ENCODE measurements at regions not wholly inside any gene's neighbourhood (a gene's known extent, or its start where the extent isn't known, plus 50 kb on each side); places are given as distances from the start of the nearest gene placed in this dataset.
"Not testable (repeated sequence)": the region's sequence is repeated elsewhere in the genome, so short reads cannot be mapped to it uniquely, and the experiment has no call there.

- H3K4me1 ChIP-seq (ENCODE audit: control insufficient read depth, insufficient read depth, low read length) = 0 out of 2 replicates have a peak, but pooled peaks cover 2% of the 10 kb centered on the region
- H3K9me3 ChIP-seq (ENCODE audit: control insufficient read depth, insufficient read depth, low read length) = no peaks in the 10 kb centered on the region
- no peak for DNase-seq (ENCODE audit: low read depth, low spot score)
- H3K27me3 ChIP-seq (ENCODE audit: control insufficient read depth, insufficient read depth, low read length) = no peaks in the 10 kb centered on the region
- no CpG with 5 or more reads among the region's 2 CpGs for WGBS (ENCODE audit: insufficient coverage, insufficient read length)
- no peaks in the 10 kb centered on the region for H3K36me3 ChIP-seq (ENCODE audit: control insufficient read depth, insufficient read depth, low read length)
- H3K27ac ChIP-seq (ENCODE audit: low read length) = no peak overlapping the region
- no peak overlapping the region for H3K4me3 ChIP-seq (ENCODE audit: low read length)
Measured at GRCh38 chr4:134085496-134085895, 116.1 kb downstream of the PABPC4L start.

GRCh38 chr4:134079085-134079484, 122.5 kb downstream of the PABPC4L start:
- not testable (repeated sequence) for H3K4me3 ChIP-seq (ENCODE audit: low read length); H3K36me3 ChIP-seq (ENCODE audit: control insufficient read depth, insufficient read depth, low read length); H3K27me3 ChIP-seq (ENCODE audit: control insufficient read depth, insufficient read depth, low read length); H3K9me3 ChIP-seq (ENCODE audit: control insufficient read depth, insufficient read depth, low read length); H3K27ac ChIP-seq (ENCODE audit: low read length); H3K4me1 ChIP-seq (ENCODE audit: control insufficient read depth, insufficient read depth, low read length); DNase-seq (ENCODE audit: low read depth, low spot score)
- no CpG with 5 or more reads among the region's 15 CpGs for WGBS (ENCODE audit: insufficient coverage, insufficient read length)

- no CpG with 5 or more reads among the region's 11 CpGs for WGBS (ENCODE audit: insufficient coverage, insufficient read length)
- H3K27me3 ChIP-seq (ENCODE audit: control insufficient read depth, insufficient read depth, low read length) = no peaks in the 10 kb centered on the region
- DNase-seq (ENCODE audit: low read depth, low spot score) = no peak
Measured at GRCh38 chr4:134078230-134078914, 123.2 kb downstream of the PABPC4L start.

GRCh38 chr4:134073711-134074110, 127.9 kb downstream of the PABPC4L start:
- Histone ChIP-seq H3K27me3 (ENCODE audit: control insufficient read depth, insufficient read depth, low read length) (no peaks in the 10 kb centered on the region), H3K4me1 (ENCODE audit: control insufficient read depth, insufficient read depth, low read length) (no peaks in the 10 kb centered on the region), H3K27ac (ENCODE audit: low read length) (no peak overlapping the region), H3K9me3 (ENCODE audit: control insufficient read depth, insufficient read depth, low read length) (no peaks in the 10 kb centered on the region), H3K36me3 (ENCODE audit: control insufficient read depth, insufficient read depth, low read length) (no peaks in the 10 kb centered on the region), H3K4me3 (ENCODE audit: low read length) (no peak overlapping the region)
- DNase-seq (ENCODE audit: low read depth, low spot score) = no peak
- no CpG with 5 or more reads among the region's 2 CpGs for WGBS (ENCODE audit: insufficient coverage, insufficient read length)

More at GRCh38 chr4:134078230-134078914, 123.2 kb downstream of the PABPC4L start:
- Histone ChIP-seq H3K9me3 (ENCODE audit: control insufficient read depth, insufficient read depth, low read length) (no peaks in the 10 kb centered on the region), H3K27ac (ENCODE audit: low read length) (no peak overlapping the region), H3K4me3 (ENCODE audit: low read length) (no peak overlapping the region), H3K4me1 (ENCODE audit: control insufficient read depth, insufficient read depth, low read length) (no peaks in the 10 kb centered on the region), H3K36me3 (ENCODE audit: control insufficient read depth, insufficient read depth, low read length) (no peaks in the 10 kb centered on the region)

GRCh38 chr4:134072137-134072536, 129.5 kb downstream of the PABPC4L start:
- Histone ChIP-seq H3K27me3 (ENCODE audit: control insufficient read depth, insufficient read depth, low read length) (no peaks in the 10 kb centered on the region), H3K9me3 (ENCODE audit: control insufficient read depth, insufficient read depth, low read length) (no peaks in the 10 kb centered on the region), H3K27ac (ENCODE audit: low read length) (no peak overlapping the region), H3K4me3 (ENCODE audit: low read length) (no peak overlapping the region), H3K4me1 (ENCODE audit: control insufficient read depth, insufficient read depth, low read length) (no peaks in the 10 kb centered on the region), H3K36me3 (ENCODE audit: control insufficient read depth, insufficient read depth, low read length) (no peaks in the 10 kb centered on the region)
- DNase-seq (ENCODE audit: low read depth, low spot score) = no peak

GRCh38 chr4:134070174-134070573, 131.4 kb downstream of the PABPC4L start:
- DNase-seq (ENCODE audit: low read depth, low spot score) = no peak
- H3K27ac ChIP-seq (ENCODE audit: low read length) = no peak overlapping the region
- no peak overlapping the region for H3K4me3 ChIP-seq (ENCODE audit: low read length)
- H3K36me3 ChIP-seq (ENCODE audit: control insufficient read depth, insufficient read depth, low read length) = no peaks in the 10 kb centered on the region
- H3K4me1 ChIP-seq (ENCODE audit: control insufficient read depth, insufficient read depth, low read length) = no peaks in the 10 kb centered on the region
- WGBS (ENCODE audit: insufficient coverage, insufficient read length) = no CpG with 5 or more reads among the region's 6 CpGs
- H3K27me3 ChIP-seq (ENCODE audit: control insufficient read depth, insufficient read depth, low read length) = no peaks in the 10 kb centered on the region
- no peaks in the 10 kb centered on the region for H3K9me3 ChIP-seq (ENCODE audit: control insufficient read depth, insufficient read depth, low read length)

- H3K36me3 ChIP-seq (ENCODE audit: control insufficient read depth, insufficient read depth, low read length) = no peaks in the 10 kb centered on the region
- no peak overlapping the region for H3K4me3 ChIP-seq (ENCODE audit: low read length)
- H3K27me3 ChIP-seq (ENCODE audit: control insufficient read depth, insufficient read depth, low read length) = no peaks in the 10 kb centered on the region
- H3K27ac ChIP-seq (ENCODE audit: low read length) = no peak overlapping the region
- no CpG with 5 or more reads among the region's 3 CpGs for WGBS (ENCODE audit: insufficient coverage, insufficient read length)
- no peaks in the 10 kb centered on the region for H3K9me3 ChIP-seq (ENCODE audit: control insufficient read depth, insufficient read depth, low read length)
- no peaks in the 10 kb centered on the region for H3K4me1 ChIP-seq (ENCODE audit: control insufficient read depth, insufficient read depth, low read length)
- no peak for DNase-seq (ENCODE audit: low read depth, low spot score)
Measured at GRCh38 chr4:134057356-134057755, 144.2 kb downstream of the PABPC4L start.

- H3K36me3 ChIP-seq (ENCODE audit: control insufficient read depth, insufficient read depth, low read length); DNase-seq (ENCODE audit: low read depth, low spot score); H3K4me1 ChIP-seq (ENCODE audit: control insufficient read depth, insufficient read depth, low read length); H3K27ac ChIP-seq (ENCODE audit: low read length); H3K27me3 ChIP-seq (ENCODE audit: control insufficient read depth, insufficient read depth, low read length); H3K9me3 ChIP-seq (ENCODE audit: control insufficient read depth, insufficient read depth, low read length); H3K4me3 ChIP-seq (ENCODE audit: low read length): not testable (repeated sequence)
- no CpG with 5 or more reads among the region's 6 CpGs for WGBS (ENCODE audit: insufficient coverage, insufficient read length)
Measured at GRCh38 chr4:134046221-134046620, 155.4 kb downstream of the PABPC4L start.

- WGBS (ENCODE audit: insufficient coverage, insufficient read length) = no CpG with 5 or more reads among the region's 3 CpGs
- Histone ChIP-seq H3K9me3 (ENCODE audit: control insufficient read depth, insufficient read depth, low read length) (no peaks in the 10 kb centered on the region), H3K27me3 (ENCODE audit: control insufficient read depth, insufficient read depth, low read length) (no peaks in the 10 kb centered on the region), H3K4me1 (ENCODE audit: control insufficient read depth, insufficient read depth, low read length) (no peaks in the 10 kb centered on the region), H3K36me3 (ENCODE audit: control insufficient read depth, insufficient read depth, low read length) (no peaks in the 10 kb centered on the region), H3K4me3 (ENCODE audit: low read length) (no peak overlapping the region), H3K27ac (ENCODE audit: low read length) (no peak overlapping the region)
- DNase-seq (ENCODE audit: low read depth, low spot score) = no peak
Measured at GRCh38 chr4:134045411-134045810, 156.2 kb downstream of the PABPC4L start.

GRCh38 chr4:134043266-134043665, 158.3 kb downstream of the PABPC4L start:
- DNase-seq (ENCODE audit: low read depth, low spot score) = no peak
- Histone ChIP-seq H3K9me3 (ENCODE audit: control insufficient read depth, insufficient read depth, low read length) (no peaks in the 10 kb centered on the region), H3K27me3 (ENCODE audit: control insufficient read depth, insufficient read depth, low read length) (no peaks in the 10 kb centered on the region), H3K4me3 (ENCODE audit: low read length) (no peak overlapping the region), H3K4me1 (ENCODE audit: control insufficient read depth, insufficient read depth, low read length) (no peaks in the 10 kb centered on the region), H3K36me3 (ENCODE audit: control insufficient read depth, insufficient read depth, low read length) (no peaks in the 10 kb centered on the region), H3K27ac (ENCODE audit: low read length) (no peak overlapping the region)
- no CpG with 5 or more reads among the region's 3 CpGs for WGBS (ENCODE audit: insufficient coverage, insufficient read length)

GRCh38 chr4:134028421-134028820, 173.2 kb downstream of the PABPC4L start:
- no peak overlapping the region for H3K4me3 ChIP-seq (ENCODE audit: low read length)
- no peaks in the 10 kb centered on the region for H3K4me1 ChIP-seq (ENCODE audit: control insufficient read depth, insufficient read depth, low read length)
- no peaks in the 10 kb centered on the region for H3K9me3 ChIP-seq (ENCODE audit: control insufficient read depth, insufficient read depth, low read length)
- no peak for DNase-seq (ENCODE audit: low read depth, low spot score)
- no peak overlapping the region for H3K27ac ChIP-seq (ENCODE audit: low read length)
- no peaks in the 10 kb centered on the region for H3K36me3 ChIP-seq (ENCODE audit: control insufficient read depth, insufficient read depth, low read length)
- H3K27me3 ChIP-seq (ENCODE audit: control insufficient read depth, insufficient read depth, low read length) = no peaks in the 10 kb centered on the region
